PFSK-1 (cell line): ENCODE measurements at regions not wholly inside any gene's neighbourhood (a gene's known extent, or its start where the extent isn't known, plus 50 kb on each side); places are given as distances from the start of the nearest gene placed in this dataset.

Experiments used
- FOXP2 ChIP-seq: optimal IDR thresholded peaks from 2 replicates; pipeline ENCODE3; 2011; ENCODE audit warnings: borderline replicate concordance, control low read depth, inconsistent platforms; ENCODE audit not compliant: insufficient read depth; ENCODE audit errors: extremely low read length, extremely low read depth
- POLR2AphosphoS5 ChIP-seq: IDR thresholded peaks from 2 replicates; pipeline ENCODE4 v1.6.1; 2012; ENCODE audit warnings: low read depth, mild to moderate bottlenecking, control low read depth, low read length, moderate library complexity
- SIN3A ChIP-seq: IDR thresholded peaks from 2 replicates; pipeline ENCODE4 v1.6.1; 2012; ENCODE audit warnings: mild to moderate bottlenecking, low read length, moderate library complexity, borderline replicate concordance; ENCODE audit not compliant: insufficient read depth
- TAF1 ChIP-seq: IDR thresholded peaks from 2 replicates; pipeline ENCODE4 v1.6.1; 2012; ENCODE audit warnings: low read length, control low read depth, borderline replicate concordance; ENCODE audit not compliant: insufficient read depth
- TF ChIP-seq, protein P1 (sequence below), 2 experiments: IDR thresholded peaks; 2 replicates each; pipeline versions ENCODE4 v1.6.1 to v1.8.0; 2011 to 2012; ENCODE audit warnings: low read depth in 2 of 2, low read length in 2 of 2, control low read depth in 1 of 2, inconsistent platforms in 1 of 2, mild to moderate bottlenecking in 1 of 2, moderate library complexity in 1 of 2; ENCODE audit not compliant: insufficient read depth in 1 of 2

DNA sequence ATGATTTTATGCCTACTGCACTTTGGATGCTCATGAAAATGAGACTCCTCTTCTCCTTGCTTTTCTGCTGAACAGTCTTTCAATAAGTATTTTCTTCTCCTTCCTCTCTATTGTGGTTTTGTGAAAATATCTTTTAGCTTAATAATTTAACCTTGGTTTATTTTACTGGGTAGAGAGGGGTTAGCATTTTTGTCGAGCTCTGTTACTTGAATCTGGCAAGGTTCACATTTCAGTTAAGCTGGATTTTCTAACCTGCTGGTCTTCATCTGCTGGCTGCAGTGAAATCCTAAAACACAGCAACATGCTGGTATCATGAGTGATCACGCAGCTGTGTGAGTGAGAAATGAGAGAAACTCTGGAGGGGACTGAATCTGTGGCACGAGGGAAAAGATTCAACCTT lies 222.7 kb upstream of the NOX3 start:
- TF ChIP-seq, protein P1, sequence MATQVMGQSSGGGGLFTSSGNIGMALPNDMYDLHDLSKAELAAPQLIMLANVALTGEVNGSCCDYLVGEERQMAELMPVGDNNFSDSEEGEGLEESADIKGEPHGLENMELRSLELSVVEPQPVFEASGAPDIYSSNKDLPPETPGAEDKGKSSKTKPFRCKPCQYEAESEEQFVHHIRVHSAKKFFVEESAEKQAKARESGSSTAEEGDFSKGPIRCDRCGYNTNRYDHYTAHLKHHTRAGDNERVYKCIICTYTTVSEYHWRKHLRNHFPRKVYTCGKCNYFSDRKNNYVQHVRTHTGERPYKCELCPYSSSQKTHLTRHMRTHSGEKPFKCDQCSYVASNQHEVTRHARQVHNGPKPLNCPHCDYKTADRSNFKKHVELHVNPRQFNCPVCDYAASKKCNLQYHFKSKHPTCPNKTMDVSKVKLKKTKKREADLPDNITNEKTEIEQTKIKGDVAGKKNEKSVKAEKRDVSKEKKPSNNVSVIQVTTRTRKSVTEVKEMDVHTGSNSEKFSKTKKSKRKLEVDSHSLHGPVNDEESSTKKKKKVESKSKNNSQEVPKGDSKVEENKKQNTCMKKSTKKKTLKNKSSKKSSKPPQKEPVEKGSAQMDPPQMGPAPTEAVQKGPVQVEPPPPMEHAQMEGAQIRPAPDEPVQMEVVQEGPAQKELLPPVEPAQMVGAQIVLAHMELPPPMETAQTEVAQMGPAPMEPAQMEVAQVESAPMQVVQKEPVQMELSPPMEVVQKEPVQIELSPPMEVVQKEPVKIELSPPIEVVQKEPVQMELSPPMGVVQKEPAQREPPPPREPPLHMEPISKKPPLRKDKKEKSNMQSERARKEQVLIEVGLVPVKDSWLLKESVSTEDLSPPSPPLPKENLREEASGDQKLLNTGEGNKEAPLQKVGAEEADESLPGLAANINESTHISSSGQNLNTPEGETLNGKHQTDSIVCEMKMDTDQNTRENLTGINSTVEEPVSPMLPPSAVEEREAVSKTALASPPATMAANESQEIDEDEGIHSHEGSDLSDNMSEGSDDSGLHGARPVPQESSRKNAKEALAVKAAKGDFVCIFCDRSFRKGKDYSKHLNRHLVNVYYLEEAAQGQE (IDR thresholded peaks at IDR 0.05; ENCODE audit: insufficient read depth in 1 of 2, low read depth in 2 of 2, low read length in 2 of 2): no peak
- TF ChIP-seq TAF1 (no peak), FOXP2 (no peak), POLR2AphosphoS5 (no peak), SIN3A (no peak)
